ENCODE measurements at regions not wholly inside any gene's neighbourhood (a gene's known extent, or its start where the extent isn't known, plus 50 kb on each side); places are given as distances from the start of the nearest gene placed in this dataset.
"Not testable (repeated sequence)": the region's sequence is repeated elsewhere in the genome, so short reads cannot be mapped to it uniquely, and the experiment has no call there.

DNA sequence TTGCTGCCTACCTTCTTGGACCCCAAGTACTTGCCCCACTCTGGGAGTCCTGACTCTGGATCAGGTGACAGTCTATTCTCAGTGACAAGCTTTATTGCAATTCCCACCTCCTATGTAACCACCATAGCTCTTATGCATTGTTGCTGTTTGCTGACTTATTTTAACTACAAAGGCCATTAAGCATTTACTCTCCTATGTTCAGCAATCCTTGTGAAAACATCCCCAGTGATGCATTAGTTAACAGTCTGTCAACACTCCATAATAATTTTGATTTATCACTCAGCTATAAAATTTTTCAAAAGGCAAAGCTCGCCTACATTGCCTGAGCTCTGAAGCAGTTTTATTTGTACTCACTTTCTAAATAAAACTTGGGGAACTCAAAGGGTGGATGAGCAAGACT is 871.8 kb upstream of the SORCS1 start:
- DNase-seq = no peak
- Histone ChIP-seq H3K9ac (no peak overlapping the region), H3K27me3 (replicated peaks; ENCODE audit: insufficient read depth) (no peaks in the 10 kb centered on the region), H3K27ac (no peak overlapping the region), H2AFZ (no peak overlapping the region), H4K20me1 (ENCODE audit: insufficient read depth) (no peaks in the 10 kb centered on the region), H3K79me2 (ENCODE audit: insufficient read depth) (no peaks in the 10 kb centered on the region), H3K4me3 (no peak overlapping the region), H3K9me3 (ENCODE audit: low read depth) (no peaks in the 10 kb centered on the region), H3K9me2 (ENCODE audit: insufficient read depth) (no peaks in the 10 kb centered on the region), H3K4me1 (ENCODE audit: insufficient read depth) (no peaks in the 10 kb centered on the region), H3F3A (ENCODE audit: insufficient read depth) (no peaks in the 10 kb centered on the region), H3K4me2 (ENCODE audit: unreplicated experiment) (no peak overlapping the region), H3K36me3 (ENCODE audit: low read depth) (no peaks in the 10 kb centered on the region)
- in situ Hi-C loops (cut with MboI) = no loop called here
- TF ChIP-seq EZH2phosphoT487 (IDR thresholded peaks at IDR 0.05; ENCODE audit: insufficient read depth, low read depth) = no peak
- TF ChIP-seq EZH2 (IDR thresholded peaks at IDR 0.05; ENCODE audit: insufficient read depth, poor library complexity, severe bottlenecking) = no peak
- 60 to 71% methylated on average over 1 of the region's 1 CpG for WGBS, 2 experiments (ENCODE audit: low coverage in 1 of 2, low lambda C conversion rate in 2 of 2, missing lambda C conversion rate in 2 of 2)

GRCh38 chr10:108034829-108035228 is 870.3 kb upstream of the SORCS1 start:
- Histone ChIP-seq H3K36me3 (ENCODE audit: low read depth) (no peaks in the 10 kb centered on the region), H3K4me2 (ENCODE audit: unreplicated experiment) (no peak overlapping the region), H3K9me2 (ENCODE audit: insufficient read depth) (no peaks in the 10 kb centered on the region), H3K4me3 (no peak overlapping the region), H3K27me3 (replicated peaks; ENCODE audit: insufficient read depth) (no peaks in the 10 kb centered on the region), H3K27ac (no peak overlapping the region), H3K9me3 (ENCODE audit: low read depth) (no peaks in the 10 kb centered on the region), H2AFZ (no peak overlapping the region), H3F3A (ENCODE audit: insufficient read depth) (no peaks in the 10 kb centered on the region), H4K20me1 (ENCODE audit: insufficient read depth) (no peaks in the 10 kb centered on the region), H3K79me2 (ENCODE audit: insufficient read depth) (no peaks in the 10 kb centered on the region), H3K4me1 (ENCODE audit: insufficient read depth) (no peaks in the 10 kb centered on the region), H3K9ac (no peak overlapping the region)
- TF ChIP-seq EZH2 (IDR thresholded peaks at IDR 0.05; ENCODE audit: insufficient read depth, poor library complexity, severe bottlenecking) (no peak), EZH2phosphoT487 (IDR thresholded peaks at IDR 0.05; ENCODE audit: insufficient read depth, low read depth) (no peak)
- in situ Hi-C loops (cut with MboI) = no loop called here
- DNase-seq = no peak
- 42 to 53% methylated on average over 1 of the region's 1 CpG for WGBS, 2 experiments (ENCODE audit: low coverage in 1 of 2, low lambda C conversion rate in 2 of 2, missing lambda C conversion rate in 2 of 2)

- H3F3A ChIP-seq (ENCODE audit: insufficient read depth); H2AFZ ChIP-seq; H3K4me1 ChIP-seq (ENCODE audit: insufficient read depth); H3K4me3 ChIP-seq; H3K79me2 ChIP-seq (ENCODE audit: insufficient read depth); H3K27me3 ChIP-seq (replicated peaks; ENCODE audit: insufficient read depth); H3K9ac ChIP-seq; H3K4me2 ChIP-seq (ENCODE audit: unreplicated experiment); in situ Hi-C loops (cut with MboI); DNase-seq; H3K36me3 ChIP-seq (ENCODE audit: low read depth); H3K9me3 ChIP-seq (ENCODE audit: low read depth); H3K9me2 ChIP-seq (ENCODE audit: insufficient read depth); H3K27ac ChIP-seq; H4K20me1 ChIP-seq (ENCODE audit: insufficient read depth): not testable (repeated sequence)
- 14 to 20% methylated on average over 3 of the region's 3 CpGs for WGBS, 2 experiments (ENCODE audit: low coverage in 1 of 2, low lambda C conversion rate in 2 of 2, missing lambda C conversion rate in 2 of 2)
Observed at GRCh38 chr10:108033518-108033917, 869.0 kb upstream of the SORCS1 start.

GRCh38 chr10:108031505-108031904 is 867.0 kb upstream of the SORCS1 start:
- Histone ChIP-seq H3K27me3 (replicated peaks; ENCODE audit: insufficient read depth) (no peaks in the 10 kb centered on the region), H4K20me1 (ENCODE audit: insufficient read depth) (no peaks in the 10 kb centered on the region), H3K9ac (no peak overlapping the region), H3F3A (ENCODE audit: insufficient read depth) (no peaks in the 10 kb centered on the region), H3K4me1 (ENCODE audit: insufficient read depth) (no peaks in the 10 kb centered on the region), H2AFZ (no peak overlapping the region), H3K4me3 (no peak overlapping the region), H3K4me2 (ENCODE audit: unreplicated experiment) (no peak overlapping the region), H3K9me3 (ENCODE audit: low read depth) (no peaks in the 10 kb centered on the region), H3K36me3 (ENCODE audit: low read depth) (no peaks in the 10 kb centered on the region), H3K27ac (no peak overlapping the region), H3K9me2 (ENCODE audit: insufficient read depth) (no peaks in the 10 kb centered on the region), H3K79me2 (ENCODE audit: insufficient read depth) (no peaks in the 10 kb centered on the region)
- TF ChIP-seq EZH2phosphoT487 (IDR thresholded peaks at IDR 0.05; ENCODE audit: insufficient read depth, low read depth) = no peak
- TF ChIP-seq EZH2 (IDR thresholded peaks at IDR 0.05; ENCODE audit: insufficient read depth, poor library complexity, severe bottlenecking) = no peak
- WGBS, 2 experiments (ENCODE audit: low coverage in 1 of 2, low lambda C conversion rate in 2 of 2, missing lambda C conversion rate in 2 of 2) = 76 to 80% methylated on average over 1 of the region's 1 CpG
- in situ Hi-C loops (cut with MboI) = no loop called here
- DNase-seq = no peak

GRCh38 chr10:108014902-108015177 is 850.3 kb upstream of the SORCS1 start:
- Histone ChIP-seq H3K4me2 (ENCODE audit: unreplicated experiment) (no peak overlapping the region), H3K36me3 (ENCODE audit: low read depth) (no peaks in the 10 kb centered on the region), H3F3A (ENCODE audit: insufficient read depth) (no peaks in the 10 kb centered on the region), H3K4me1 (ENCODE audit: insufficient read depth) (no peaks in the 10 kb centered on the region), H3K9ac (no peak overlapping the region), H3K27ac (no peak overlapping the region), H3K79me2 (ENCODE audit: insufficient read depth) (no peaks in the 10 kb centered on the region), H3K27me3 (replicated peaks; ENCODE audit: insufficient read depth) (no peaks in the 10 kb centered on the region), H2AFZ (no peak overlapping the region), H3K9me3 (ENCODE audit: low read depth) (no peaks in the 10 kb centered on the region), H3K4me3 (no peak overlapping the region), H4K20me1 (ENCODE audit: insufficient read depth) (no peaks in the 10 kb centered on the region), H3K9me2 (ENCODE audit: insufficient read depth) (no peaks in the 10 kb centered on the region)
- in situ Hi-C loops (cut with MboI) = no loop called here
- DNase-seq = no peak
- 100% methylated on average over 1 of the region's 1 CpG for WGBS, 2 experiments (ENCODE audit: low coverage in 1 of 2, low lambda C conversion rate in 2 of 2, missing lambda C conversion rate in 2 of 2)
- TF ChIP-seq EZH2phosphoT487 (IDR thresholded peaks at IDR 0.05; ENCODE audit: insufficient read depth, low read depth) = no peak
- TF ChIP-seq EZH2 (IDR thresholded peaks at IDR 0.05; ENCODE audit: insufficient read depth, poor library complexity, severe bottlenecking) = no peak

Measured in GM23248 (cell line).